ENCODE measurements at regions not wholly inside any gene's neighbourhood (a gene's known extent, or its start where the extent isn't known, plus 50 kb on each side); places are given as distances from the start of the nearest gene placed in this dataset.
A peak's percentile ranks its signal among the peaks of the same experiment; 100 is the strongest.
"Not testable (repeated sequence)": the region's sequence is repeated elsewhere in the genome, so short reads cannot be mapped to it uniquely, and the experiment has no call there.

DNA sequence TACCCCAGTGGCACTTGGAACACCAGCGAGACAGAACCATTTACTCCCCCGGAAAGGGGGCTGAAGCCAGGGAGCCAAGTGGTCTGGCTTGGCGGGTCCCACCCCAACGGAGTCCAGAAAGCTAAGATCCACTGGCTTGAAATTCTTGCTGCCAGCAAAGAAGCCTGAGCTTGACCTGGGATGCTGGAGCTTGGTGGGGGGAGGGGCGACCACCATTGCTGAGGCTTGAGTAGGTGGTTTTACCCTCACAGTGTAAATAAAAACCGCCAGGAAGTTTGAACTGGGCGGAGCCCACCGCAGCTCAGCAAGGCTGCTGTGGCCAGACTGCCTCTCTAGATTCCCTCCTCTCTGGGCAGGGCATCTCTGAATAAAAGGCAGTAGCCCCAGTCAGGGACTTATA, 62.8 kb downstream of the RPS24 start:
- not testable (repeated sequence) for DNase-seq (ENCODE audit: low spot score)

GRCh38 chr10:78102593-78102992, 68.9 kb downstream of the RPS24 start:
- DNase-seq (ENCODE audit: low spot score), result not testable (repeated sequence)

- DNase-seq (ENCODE audit: low spot score), result no peak
Observed at GRCh38 chr10:78109210-78109609, 75.5 kb downstream of the RPS24 start.

- DNase-seq (ENCODE audit: low spot score), result no peak
Observed at GRCh38 chr10:78115135-78115853, 81.6 kb downstream of the RPS24 start.

DNA sequence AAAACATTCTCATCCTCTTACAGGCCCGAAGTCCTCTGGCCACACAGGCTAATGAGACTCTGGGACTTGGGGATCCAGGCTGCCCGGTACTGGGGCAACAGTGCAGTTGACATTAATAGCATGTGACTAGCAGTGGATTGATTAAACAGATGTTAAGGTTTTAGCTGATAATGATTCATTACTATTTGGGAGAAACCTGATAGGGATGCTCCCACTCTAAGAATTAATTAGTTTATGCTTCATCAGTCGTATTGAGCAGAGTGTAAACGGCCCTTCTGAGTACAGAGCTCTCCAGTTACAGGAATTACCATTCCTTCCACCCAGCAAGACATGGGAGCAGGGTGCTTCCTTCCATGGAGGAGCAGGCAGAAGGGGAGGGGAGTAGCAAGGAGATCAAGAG, 82.7 kb downstream of the RPS24 start:
- DNase-seq (ENCODE audit: low spot score), result no peak

DNA sequence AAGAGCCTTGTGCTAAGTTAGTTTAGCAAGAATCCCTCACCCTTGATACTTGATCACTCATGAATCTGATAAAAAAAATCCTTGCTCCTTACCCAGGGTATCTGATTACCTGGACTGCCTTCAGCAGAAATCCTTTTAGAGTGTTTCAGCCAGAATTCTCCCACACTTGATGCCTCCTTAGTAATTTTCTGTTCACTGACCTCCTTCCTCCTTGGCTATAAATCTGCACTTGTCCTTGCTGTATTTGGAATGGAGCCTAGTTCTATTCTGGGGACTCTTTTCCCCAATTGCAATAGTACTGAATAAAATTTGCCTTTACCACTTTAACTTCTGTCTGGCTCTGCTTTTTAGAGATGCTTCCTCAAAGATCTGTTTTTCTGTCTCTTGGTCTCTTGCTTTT, 84.9 kb downstream of the RPS24 start:
- DNase-seq (ENCODE audit: low spot score), result no peak

DNA sequence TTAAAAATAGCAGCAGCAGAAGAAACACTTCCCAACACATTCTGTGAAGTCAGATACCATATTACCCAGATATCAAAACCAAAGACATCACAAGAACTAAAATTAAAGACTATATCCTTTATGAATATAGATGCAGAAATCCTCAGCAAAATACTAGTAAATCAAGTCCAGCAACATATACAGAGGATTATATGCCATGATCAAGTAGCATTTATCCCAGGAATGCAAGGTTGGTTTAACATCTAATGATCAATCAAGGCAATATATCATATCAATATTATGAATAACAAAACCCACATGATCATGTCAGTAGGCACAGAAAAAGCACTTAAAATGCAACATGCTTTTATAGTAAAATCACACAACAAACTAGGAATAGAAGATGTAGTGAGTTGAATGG, 88.1 kb downstream of the RPS24 start:
- DNase-seq (ENCODE audit: low spot score), result no peak

GRCh38 chr10:78124167-78124566, 90.5 kb downstream of the RPS24 start:
- DNase-seq (ENCODE audit: low spot score), result no peak

DNA sequence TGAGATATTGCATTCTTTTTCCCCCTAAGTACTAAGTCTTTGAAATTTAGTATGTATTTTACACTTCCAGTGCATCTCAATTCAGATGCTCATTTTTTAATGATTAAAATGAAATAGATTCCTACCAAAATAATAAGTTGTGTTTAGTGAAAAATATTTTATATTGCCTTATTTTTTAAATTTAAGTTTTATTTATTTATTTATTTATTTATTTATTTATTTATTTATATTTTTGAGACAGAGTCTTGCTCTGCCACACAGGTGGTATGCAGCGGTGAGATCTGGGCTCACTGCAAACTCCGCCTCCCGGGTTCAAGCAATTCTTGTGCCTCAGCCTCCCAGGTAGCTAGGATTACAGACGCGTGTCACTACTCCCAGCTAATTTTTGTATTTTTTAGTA, 95.5 kb downstream of the RPS24 start:
- DNase-seq (ENCODE audit: low spot score), result no peak

DNA sequence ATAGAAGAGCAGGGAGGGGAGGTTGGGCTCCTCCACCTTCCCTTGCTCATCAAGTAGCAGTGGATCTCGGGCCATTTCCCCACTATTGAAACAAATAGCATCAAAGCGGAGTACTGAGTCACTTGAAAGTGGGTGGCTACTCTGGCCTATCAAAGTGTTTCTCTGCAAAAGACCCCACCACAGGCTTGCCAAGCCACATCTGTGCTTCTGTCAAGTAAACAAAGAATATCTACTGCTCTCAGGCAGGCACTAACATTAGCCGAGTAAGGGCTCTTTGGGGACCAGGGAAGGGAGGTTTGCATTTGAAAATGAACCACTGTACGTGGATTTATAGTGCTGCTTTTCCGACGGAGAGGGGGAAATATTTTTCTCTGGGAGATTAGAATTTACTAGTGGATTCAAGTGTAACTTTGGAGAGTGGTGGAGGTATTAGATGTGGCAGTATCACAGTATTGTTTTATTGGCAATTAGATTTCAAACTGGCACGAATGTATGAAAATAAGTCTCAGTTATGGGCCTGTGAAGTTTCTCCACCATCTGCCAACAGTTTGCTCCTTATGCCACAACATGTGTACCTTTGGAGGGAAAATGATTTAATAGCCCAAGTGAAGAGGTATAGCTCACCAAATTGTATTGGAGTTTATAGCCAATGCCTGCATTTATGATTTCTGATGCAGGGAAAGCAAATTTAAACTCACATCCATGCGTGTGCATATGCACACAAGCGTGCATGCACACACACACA, 97.5 kb downstream of the RPS24 start:
- DNase-seq (ENCODE audit: low spot score), result no peak

DNA sequence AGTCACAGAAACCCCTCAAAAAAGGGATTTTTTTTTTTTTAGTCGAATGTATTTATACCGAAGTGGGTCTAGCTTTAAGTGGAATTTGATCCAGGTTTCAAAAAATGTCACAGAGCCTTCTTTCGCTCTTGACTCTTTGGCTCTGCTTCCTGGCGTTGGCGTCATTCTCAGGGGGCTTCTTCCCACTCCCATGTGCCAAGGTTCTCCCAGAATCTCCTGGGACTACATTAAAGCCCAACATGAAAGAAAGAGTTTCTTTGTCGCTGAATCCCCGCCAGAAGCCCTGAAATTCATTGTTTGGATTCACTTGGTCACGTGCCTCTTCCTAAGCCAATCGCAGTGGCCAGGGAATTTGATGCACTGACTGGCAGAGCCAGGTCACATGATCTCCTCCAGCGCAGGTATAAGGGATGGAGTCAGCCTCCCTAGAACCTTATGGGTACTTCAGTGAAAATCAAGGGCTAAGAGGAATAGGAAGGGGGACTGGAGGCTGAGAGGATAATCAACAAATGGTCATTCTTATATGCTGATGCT, 101.2 kb downstream of the RPS24 start:
- no peak for DNase-seq (ENCODE audit: low spot score)

- DNase-seq (ENCODE audit: low spot score), result no peak
Observed at GRCh38 chr10:78137147-78137546, 103.5 kb downstream of the RPS24 start.

DNA sequence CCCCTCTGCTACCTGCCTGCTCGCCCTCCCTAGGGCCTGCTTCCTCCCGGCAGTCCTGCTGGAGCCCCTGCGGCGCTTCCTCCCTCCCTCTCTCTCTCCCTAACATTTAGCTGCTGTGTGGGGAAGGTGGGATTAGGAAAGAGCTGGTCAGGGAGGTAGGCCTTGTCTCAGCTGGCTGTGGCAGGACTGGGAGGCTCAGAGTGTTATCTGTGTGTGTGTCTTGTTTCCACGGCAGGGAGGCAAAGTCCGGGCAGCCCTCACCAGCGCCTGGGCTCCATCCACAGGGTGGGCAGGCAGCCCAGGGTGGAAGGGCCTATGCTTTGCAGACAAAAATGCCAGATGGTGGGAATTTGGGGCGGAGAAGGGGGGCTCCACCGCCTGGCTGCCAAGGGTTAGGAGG, 105.7 kb downstream of the RPS24 start:
- no peak for DNase-seq (ENCODE audit: low spot score)

GRCh38 chr10:78140066-78140630, 106.5 kb downstream of the RPS24 start:
- no peak for DNase-seq (ENCODE audit: low spot score)

GRCh38 chr10:78143576-78143975, 109.9 kb downstream of the RPS24 start:
- DNase-seq (ENCODE audit: low spot score), result no peak

DNA sequence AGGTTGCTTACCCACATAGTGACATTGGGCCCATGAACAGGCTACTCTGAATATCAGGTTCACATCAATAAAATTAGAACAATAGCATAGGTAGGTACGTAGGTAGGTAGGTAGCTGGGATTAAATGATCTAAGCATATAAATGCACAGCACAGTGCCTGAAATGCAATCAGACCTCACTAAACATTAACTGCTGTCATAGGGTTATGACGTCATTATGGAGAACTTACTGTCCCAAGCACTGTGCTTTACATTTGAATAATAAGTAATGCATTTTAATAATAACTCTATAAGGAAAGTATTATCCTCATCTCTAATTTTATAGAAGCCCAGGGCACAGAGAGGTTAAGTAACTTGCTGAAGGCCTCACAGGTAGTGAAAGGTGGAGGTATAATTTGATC, 112.5 kb downstream of the RPS24 start:
- DNase-seq (ENCODE audit: low spot score), result no peak

- no peak for DNase-seq (ENCODE audit: low spot score)
Observed at GRCh38 chr10:78147202-78147601, 113.5 kb downstream of the RPS24 start.

GRCh38 chr10:78148216-78148960, 114.7 kb downstream of the RPS24 start:
- no peak for DNase-seq (ENCODE audit: low spot score)

DNA sequence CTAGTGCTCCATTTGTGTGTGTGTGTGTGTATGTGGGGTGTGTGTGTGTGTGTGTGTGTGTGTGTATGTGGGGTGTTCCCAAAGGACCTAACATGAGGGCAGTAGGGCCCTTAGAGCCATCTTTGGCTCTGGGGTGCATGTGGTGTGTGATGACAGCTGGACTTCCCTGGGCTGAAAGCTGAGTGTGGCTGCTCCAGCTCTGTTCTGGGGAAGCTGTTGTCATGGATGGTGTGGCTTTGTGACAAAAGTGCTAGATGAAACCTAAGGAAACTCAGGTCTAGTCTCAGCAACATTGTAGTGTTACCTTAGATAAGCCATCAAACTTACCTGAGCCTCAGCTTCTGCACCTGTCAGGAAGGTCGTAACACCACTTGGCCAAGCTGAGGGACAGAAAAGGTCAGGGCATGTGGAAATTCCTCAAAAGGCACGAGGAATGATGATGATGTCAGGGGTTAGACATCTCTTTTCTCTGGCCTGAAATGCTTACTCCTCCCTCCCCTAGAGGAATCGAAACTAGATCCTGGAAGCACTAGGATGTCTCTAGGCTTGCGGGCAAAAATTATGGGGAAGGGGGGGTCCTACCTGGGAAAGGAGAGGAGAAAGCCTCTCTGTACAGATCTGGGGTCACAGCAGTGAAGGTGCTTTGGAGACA, 115.4 kb downstream of the RPS24 start:
- no peak for DNase-seq (ENCODE audit: low spot score)

DNA sequence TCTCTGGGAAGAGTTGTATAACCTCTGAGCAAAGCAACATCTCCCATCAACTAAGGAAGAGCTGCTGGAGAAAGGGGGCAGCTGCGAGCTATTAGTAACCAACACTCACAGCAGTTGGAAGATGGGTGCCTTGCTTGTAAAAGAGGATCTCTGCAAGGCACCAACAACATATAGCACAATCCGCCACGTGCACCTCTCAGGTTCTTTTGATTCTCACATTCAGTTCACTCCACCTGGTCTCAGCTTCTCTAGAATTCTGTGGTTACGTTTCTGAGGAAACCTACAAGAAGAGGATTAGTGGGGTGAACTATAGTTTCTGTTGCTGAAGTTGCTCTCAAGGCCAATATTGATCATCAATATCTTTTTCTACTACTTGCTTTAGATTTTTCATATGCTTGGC, 117.1 kb downstream of the RPS24 start:
- no peak for DNase-seq (ENCODE audit: low spot score)

- peak; percentile 10 for DNase-seq (ENCODE audit: low spot score)
Observed at GRCh38 chr10:78155722-78156121, 122.1 kb downstream of the RPS24 start.

DNA sequence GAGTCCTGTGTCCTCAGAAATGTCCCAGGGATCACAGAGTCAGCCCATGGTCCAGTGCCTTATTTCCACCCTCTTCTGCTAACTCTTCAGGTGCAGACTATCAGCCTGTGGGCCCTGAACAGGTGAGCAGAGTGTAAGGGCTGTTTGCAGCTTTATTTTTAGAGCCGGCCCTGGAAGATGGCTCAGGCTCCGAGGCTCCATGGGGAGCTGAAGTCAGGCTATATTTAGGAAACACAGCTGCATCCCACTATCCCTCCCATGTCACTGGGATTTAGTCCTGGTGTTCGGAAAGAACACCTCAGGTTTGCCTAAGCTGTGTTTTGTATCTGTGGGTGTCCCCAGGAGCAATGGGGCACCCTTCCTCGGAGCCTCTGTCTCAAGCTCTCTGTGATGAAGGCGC, 126.9 kb downstream of the RPS24 start:
- no peak for DNase-seq (ENCODE audit: low spot score)

Measured in RKO (cell line).